Osteoblast (primary cell): ENCODE measurements at regions not wholly inside any gene's neighbourhood (a gene's known extent, or its start where the extent isn't known, plus 50 kb on each side); places are given as distances from the start of the nearest gene placed in this dataset.

Experiments
- DNase-seq: peaks from one replicate; pipeline ENCODE4 v3.0.0; 2011; ENCODE audit warnings: low spot score, mixed read lengths; ENCODE audit not compliant: insufficient read length; ENCODE audit errors: missing footprints
- H2AFZ ChIP-seq: 2 replicates; pipeline ENCODE4 v1.6.0; 2011; ENCODE audit warnings: mild to moderate bottlenecking, low read length
- H3K27ac ChIP-seq: 2 replicates; pipeline ENCODE4 v1.5.1; 2011; ENCODE audit warnings: mild to moderate bottlenecking, low read depth, low read length, moderate library complexity
- H3K27me3 ChIP-seq: 2 replicates; pipeline ENCODE4 v1.6.0; 2012; ENCODE audit warnings: mild to moderate bottlenecking, control low read depth, inconsistent platforms, low read length, moderate library complexity; ENCODE audit not compliant: insufficient read depth
- H3K36me3 ChIP-seq: 2 replicates; pipeline ENCODE4 v1.5.1; 2011; ENCODE audit warnings: mild to moderate bottlenecking, low read length, control low read depth, moderate library complexity; ENCODE audit not compliant: insufficient read depth
- H3K4me1 ChIP-seq: 2 replicates; pipeline ENCODE4 v1.5.1; 2011; ENCODE audit warnings: mild to moderate bottlenecking, low read length, control low read depth, moderate library complexity; ENCODE audit not compliant: insufficient read depth
- H3K4me2 ChIP-seq: 2 replicates; pipeline ENCODE4 v1.6.0; 2011; ENCODE audit warnings: mild to moderate bottlenecking, low read length; ENCODE audit not compliant: insufficient read depth
- H3K4me3 ChIP-seq: fragments of 200-600 bp; sonication (generic); 3 replicates; pipeline ENCODE4 v1.5.1; 2012; ENCODE audit warnings: mild to moderate bottlenecking, low read length, inconsistent platforms; ENCODE audit not compliant: insufficient read depth
- H3K79me2 ChIP-seq: 2 replicates; pipeline ENCODE4 v1.6.0; 2012; ENCODE audit warnings: mild to moderate bottlenecking, low read length, control low read depth, inconsistent platforms; ENCODE audit not compliant: insufficient read depth
- H3K9me3 ChIP-seq: 2 replicates; pipeline ENCODE4 v1.5.1; 2011; ENCODE audit warnings: low read depth, low read length, control low read depth
- H4K20me1 ChIP-seq: 2 replicates; pipeline ENCODE4 v1.6.0; 2012; ENCODE audit warnings: mild to moderate bottlenecking, low read length, control low read depth; ENCODE audit not compliant: insufficient read depth
- CTCF ChIP-seq: IDR thresholded peaks from 2 replicates; pipeline ENCODE4 v1.5.1; 2011; ENCODE audit warnings: mild to moderate bottlenecking, low read depth, low read length, moderate library complexity; ENCODE audit errors: extremely low read depth

GRCh38 chr3:153257673-153258351 is 95.8 kb downstream of the RAP2B start:
- peak overlapping the region; percentile 63 for H2AFZ ChIP-seq
- no peak overlapping the region for H3K4me2 ChIP-seq
- peaks cover 16% of the 10 kb centered on the region for H3K4me1 ChIP-seq
- H3K27me3 ChIP-seq, result no peaks in the 10 kb centered on the region
- H3K27ac ChIP-seq, result peak overlapping the region; percentile 1
- H3K79me2 ChIP-seq, result no peaks in the 10 kb centered on the region
- H3K4me3 ChIP-seq, result no peak overlapping the region
- no peaks in the 10 kb centered on the region for H3K36me3 ChIP-seq
- no peaks in the 10 kb centered on the region for H3K9me3 ChIP-seq
- TF ChIP-seq CTCF, result no peak
- H4K20me1 ChIP-seq, result no peaks in the 10 kb centered on the region
- DNase-seq, result no peak

GRCh38 chr3:153259956-153260355 is 97.9 kb downstream of the RAP2B start:
- Histone ChIP-seq H3K4me3 (no peak overlapping the region), H3K4me1 (peaks cover 16% of the 10 kb centered on the region), H4K20me1 (no peaks in the 10 kb centered on the region), H3K36me3 (no peaks in the 10 kb centered on the region), H2AFZ (peak overlapping the region; percentile 28), H3K27me3 (no peaks in the 10 kb centered on the region), H3K4me2 (no peak overlapping the region), H3K9me3 (no peaks in the 10 kb centered on the region), H3K79me2 (no peaks in the 10 kb centered on the region), H3K27ac (no peak overlapping the region)
- no peak for DNase-seq
- no peak for TF ChIP-seq CTCF

- H2AFZ ChIP-seq, result no peak overlapping the region
- no peak overlapping the region for H3K4me2 ChIP-seq
- no peak for TF ChIP-seq CTCF
- no peaks in the 10 kb centered on the region for H3K79me2 ChIP-seq
- no peaks in the 10 kb centered on the region for H3K36me3 ChIP-seq
- no peaks in the 10 kb centered on the region for H3K27me3 ChIP-seq
- no peaks in the 10 kb centered on the region for H4K20me1 ChIP-seq
- H3K27ac ChIP-seq, result no peak overlapping the region
- peaks cover 16% of the 10 kb centered on the region for H3K4me1 ChIP-seq
- no peaks in the 10 kb centered on the region for H3K9me3 ChIP-seq
- no peak overlapping the region for H3K4me3 ChIP-seq
- no peak for DNase-seq
Measured at GRCh38 chr3:153260681-153261080, 98.7 kb downstream of the RAP2B start.

- H3K27ac ChIP-seq, result no peak overlapping the region
- no peak for DNase-seq
- no peaks in the 10 kb centered on the region for H3K27me3 ChIP-seq
- H3K4me1 ChIP-seq, result no peaks in the 10 kb centered on the region
- no peak for TF ChIP-seq CTCF
- no peaks in the 10 kb centered on the region for H3K79me2 ChIP-seq
- no peaks in the 10 kb centered on the region for H4K20me1 ChIP-seq
- H3K4me2 ChIP-seq, result no peak overlapping the region
- no peak overlapping the region for H2AFZ ChIP-seq
- no peaks in the 10 kb centered on the region for H3K9me3 ChIP-seq
- H3K36me3 ChIP-seq, result no peaks in the 10 kb centered on the region
- no peak overlapping the region for H3K4me3 ChIP-seq
Measured at GRCh38 chr3:153266619-153267018, 104.6 kb downstream of the RAP2B start.
